ENCODE measurements at regions not wholly inside any gene's neighbourhood (a gene's known extent, or its start where the extent isn't known, plus 50 kb on each side); places are given as distances from the start of the nearest gene placed in this dataset.

GRCh38 chr2:235332240-235332890, 161.5 kb upstream of the AGAP1 start:
- no peaks in the 10 kb centered on the region for H3K4me1 ChIP-seq (ENCODE audit: control insufficient read depth, insufficient read depth, low read length)
- in situ Hi-C loops (cut with HindIII; ENCODE audit: low pct_unique_long_range_greater_than_20kb, low sequenced_read_pairs), result no loop called here
- intact Hi-C loops (cut with micrococcal nuclease; ENCODE audit: unreplicated experiment), result no loop called here
- BruUV-seq (replicated peaks), result no TSS peak
- H3K36me3 ChIP-seq (ENCODE audit: control insufficient read depth, insufficient read depth, low read length), result no peaks in the 10 kb centered on the region
- CTCF ChIA-PET, result no interaction called here
- H3K27ac ChIP-seq (ENCODE audit: low read length), result no peak overlapping the region
- no peaks in the 10 kb centered on the region for H3K27me3 ChIP-seq (ENCODE audit: control insufficient read depth, insufficient read depth, low read length)
- TF ChIP-seq SIN3A (IDR thresholded peaks at IDR 0.05; ENCODE audit: borderline replicate concordance, insufficient read depth, low read depth, low read length), result no peak
- no peak for TF ChIP-seq CTCF (IDR thresholded peaks at IDR 0.05)
- TF ChIP-seq REST (IDR thresholded peaks at IDR 0.05; ENCODE audit: insufficient read depth in 1 of 2, low read depth in 2 of 2, low read length in 1 of 2), result no peak
- no peak for TF ChIP-seq POLR2AphosphoS5 (IDR thresholded peaks at IDR 0.05; ENCODE audit: low read depth, low read length)
- no peak for TF ChIP-seq TCF7L2 (IDR thresholded peaks at IDR 0.05; ENCODE audit: low read depth, low read length)
- no peaks in the 10 kb centered on the region; the same call in 1 of the 2 replicates for H3K9me3 ChIP-seq (ENCODE audit: control insufficient read depth, insufficient read depth, low read depth, low read length)
- no peak overlapping the region for H3K4me3 ChIP-seq (ENCODE audit: low read depth in 2 of 2, low read length in 2 of 2)
- POLR2A ChIA-PET, result no interaction called here
- ATAC-seq (no peak), DNase-seq (ENCODE audit: low read depth, low spot score) (no peak)

GRCh38 chr2:235333076-235333475, 160.8 kb upstream of the AGAP1 start:
- no peaks in the 10 kb centered on the region for H3K27me3 ChIP-seq (ENCODE audit: control insufficient read depth, insufficient read depth, low read length)
- DNase-seq (ENCODE audit: low read depth, low spot score) (no peak), ATAC-seq (no peak)
- ChIA-PET POLR2A (no interaction called here), CTCF (no interaction called here)
- no TSS peak for BruUV-seq (replicated peaks)
- intact Hi-C loops (cut with micrococcal nuclease; ENCODE audit: unreplicated experiment) (no loop called here), in situ Hi-C loops (cut with HindIII; ENCODE audit: low pct_unique_long_range_greater_than_20kb, low sequenced_read_pairs) (no loop called here)
- H3K36me3 ChIP-seq (ENCODE audit: control insufficient read depth, insufficient read depth, low read length), result no peaks in the 10 kb centered on the region
- no peaks in the 10 kb centered on the region; the same call in 1 of the 2 replicates for H3K9me3 ChIP-seq (ENCODE audit: control insufficient read depth, insufficient read depth, low read depth, low read length)
- H3K4me3 ChIP-seq (ENCODE audit: low read depth in 2 of 2, low read length in 2 of 2), result no peak overlapping the region
- H3K27ac ChIP-seq (ENCODE audit: low read length), result no peak overlapping the region
- no peak for TF ChIP-seq POLR2AphosphoS5 (IDR thresholded peaks at IDR 0.05; ENCODE audit: low read depth, low read length)
- TF ChIP-seq CTCF (IDR thresholded peaks at IDR 0.05), result no peak
- TF ChIP-seq TCF7L2 (IDR thresholded peaks at IDR 0.05; ENCODE audit: low read depth, low read length), result no peak
- TF ChIP-seq REST (IDR thresholded peaks at IDR 0.05; ENCODE audit: insufficient read depth in 1 of 2, low read depth in 2 of 2, low read length in 1 of 2), result no peak
- TF ChIP-seq SIN3A (IDR thresholded peaks at IDR 0.05; ENCODE audit: borderline replicate concordance, insufficient read depth, low read depth, low read length), result no peak
- no peaks in the 10 kb centered on the region for H3K4me1 ChIP-seq (ENCODE audit: control insufficient read depth, insufficient read depth, low read length)
